Adrenal gland (tissue), 5 donors: ENCODE measurements at regions not wholly inside any gene's neighbourhood (a gene's known extent, or its start where the extent isn't known, plus 50 kb on each side); places are given as distances from the start of the nearest gene placed in this dataset.
"Not testable (repeated sequence)": the region's sequence is repeated elsewhere in the genome, so short reads cannot be mapped to it uniquely, and the experiment has no call there.

ENCODE experiments used
- POLR2A ChIP-seq, 2 donors: fragments of 450-650 bp; IDR thresholded peaks; one replicate each; pipeline ENCODE4 v1.6.1; 2017; ENCODE audit warnings: antibody characterized with exemption in 2 of 2, mild to moderate bottlenecking in 2 of 2, moderate library complexity in 1 of 2
- TF ChIP-seq, protein P1 (sequence below), 6 experiments: fragments of 450-650 bp in 4 of 6; fragments of 200-600 bp in 2 of 6; sonication (generic) in 1 of 6; IDR thresholded peaks; 1 replicate in 5 of 6; 2 replicates in 1 of 6; pipeline versions ENCODE4 v1.5.1 to v1.8.0; 2016 to 2021; ENCODE audit warnings: antibody characterized with exemption in 6 of 6, mild to moderate bottlenecking in 2 of 6, moderate library complexity in 1 of 6
- donor health status: DM: no; HTN: no; CAD: no.

DNA sequence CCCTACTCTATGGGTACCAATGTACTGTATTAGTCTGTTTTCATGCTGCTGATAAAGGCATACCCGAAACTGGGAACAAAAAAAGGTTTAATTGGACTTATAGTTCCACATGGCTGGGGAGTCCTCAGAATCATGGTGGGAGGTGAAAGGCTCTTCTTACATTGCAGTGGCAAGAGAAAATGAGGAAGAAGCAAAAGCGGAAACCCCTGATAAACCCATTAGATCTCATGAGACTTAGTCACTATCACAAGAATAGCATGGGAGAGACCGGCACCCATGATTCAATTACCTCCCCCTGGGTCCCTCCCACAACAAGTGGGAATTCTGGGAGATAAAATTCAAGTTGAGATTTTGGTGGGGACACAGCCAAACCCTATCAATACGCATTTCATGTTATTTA is 635.3 kb downstream of the MID1IP1 start:
- TF ChIP-seq, protein P1, sequence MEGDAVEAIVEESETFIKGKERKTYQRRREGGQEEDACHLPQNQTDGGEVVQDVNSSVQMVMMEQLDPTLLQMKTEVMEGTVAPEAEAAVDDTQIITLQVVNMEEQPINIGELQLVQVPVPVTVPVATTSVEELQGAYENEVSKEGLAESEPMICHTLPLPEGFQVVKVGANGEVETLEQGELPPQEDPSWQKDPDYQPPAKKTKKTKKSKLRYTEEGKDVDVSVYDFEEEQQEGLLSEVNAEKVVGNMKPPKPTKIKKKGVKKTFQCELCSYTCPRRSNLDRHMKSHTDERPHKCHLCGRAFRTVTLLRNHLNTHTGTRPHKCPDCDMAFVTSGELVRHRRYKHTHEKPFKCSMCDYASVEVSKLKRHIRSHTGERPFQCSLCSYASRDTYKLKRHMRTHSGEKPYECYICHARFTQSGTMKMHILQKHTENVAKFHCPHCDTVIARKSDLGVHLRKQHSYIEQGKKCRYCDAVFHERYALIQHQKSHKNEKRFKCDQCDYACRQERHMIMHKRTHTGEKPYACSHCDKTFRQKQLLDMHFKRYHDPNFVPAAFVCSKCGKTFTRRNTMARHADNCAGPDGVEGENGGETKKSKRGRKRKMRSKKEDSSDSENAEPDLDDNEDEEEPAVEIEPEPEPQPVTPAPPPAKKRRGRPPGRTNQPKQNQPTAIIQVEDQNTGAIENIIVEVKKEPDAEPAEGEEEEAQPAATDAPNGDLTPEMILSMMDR (IDR thresholded peaks at IDR 0.05), result not testable (repeated sequence)
- not testable (repeated sequence) for TF ChIP-seq POLR2A (IDR thresholded peaks at IDR 0.05)
